MM.1S (cell line): ENCODE measurements at regions not wholly inside any gene's neighbourhood (a gene's known extent, or its start where the extent isn't known, plus 50 kb on each side); places are given as distances from the start of the nearest gene placed in this dataset.

Experiments
- DNase-seq: peaks from one replicate; pipeline ENCODE4 v3.0.0-alpha.2; 2015
- H2AFZ ChIP-seq: fragments of 300-600 bp; sonication (generic); 2 replicates; pipeline ENCODE4 v1.6.0; 2016; ENCODE audit warnings: antibody characterized with exemption, low read length
- H3F3A ChIP-seq: fragments of 300-600 bp; sonication (generic); 2 replicates; pipeline ENCODE4 v1.6.1; 2016; ENCODE audit warnings: mild to moderate bottlenecking, antibody characterized with exemption, low read length, moderate library complexity, mixed read lengths; ENCODE audit not compliant: insufficient read depth
- H3K27ac ChIP-seq: fragments of 300-600 bp; sonication (generic); 2 replicates; pipeline ENCODE4 v1.5.1; 2016; ENCODE audit warnings: mild to moderate bottlenecking, low read length
- H3K27me3 ChIP-seq: fragments of 300-600 bp; sonication (generic); replicated peaks from 2 replicates; pipeline ENCODE4 v1.6.0; 2016; ENCODE audit warnings: low read length; ENCODE audit not compliant: insufficient read depth
- H3K36me3 ChIP-seq: fragments of 300-600 bp; sonication (generic); replicated peaks from 2 replicates; pipeline ENCODE4 v1.6.1; 2016; ENCODE audit warnings: mild to moderate bottlenecking, low read length, mixed read lengths; ENCODE audit not compliant: insufficient read depth
- H3K4me1 ChIP-seq: fragments of 300-600 bp; sonication (generic); 2 replicates; pipeline ENCODE4 v1.6.1; 2016; ENCODE audit warnings: low read length, mixed read lengths
- H3K4me2 ChIP-seq: fragments of 300-600 bp; sonication (generic); 2 replicates; pipeline ENCODE4 v1.6.0; 2016; ENCODE audit warnings: low read depth, low read length
- H3K4me3 ChIP-seq: fragments of 300-600 bp; sonication (generic); 2 replicates; pipeline ENCODE4 v1.5.1; 2016; ENCODE audit warnings: low read length, mixed read lengths
- H3K79me2 ChIP-seq: fragments of 300-600 bp; sonication (generic); 2 replicates; pipeline ENCODE4 v1.6.1; 2016; ENCODE audit warnings: mixed run types, low read length, mixed read lengths
- H3K9ac ChIP-seq: fragments of 300-600 bp; sonication (generic); 2 replicates; pipeline ENCODE4 v1.6.1; 2016; ENCODE audit warnings: low read length, mixed read lengths
- H3K9me2 ChIP-seq: fragments of 300-600 bp; sonication (generic); replicated peaks from 2 replicates; pipeline ENCODE4 v1.6.1; 2016; ENCODE audit warnings: mild to moderate bottlenecking, low read length, mixed read lengths; ENCODE audit not compliant: insufficient read depth
- H3K9me3 ChIP-seq: fragments of 300-600 bp; sonication (generic); replicated peaks from 2 replicates; pipeline ENCODE4 v1.6.1; 2016; ENCODE audit warnings: mild to moderate bottlenecking, low read length, mixed read lengths; ENCODE audit not compliant: insufficient read depth
- H4K20me1 ChIP-seq: fragments of 300-600 bp; sonication (generic); 2 replicates; pipeline ENCODE4 v1.6.1; 2016; ENCODE audit warnings: mild to moderate bottlenecking, low read length, moderate library complexity, mixed read lengths; ENCODE audit not compliant: insufficient read depth
- EZH2 ChIP-seq: fragments of 300-600 bp; sonication (generic); optimal IDR thresholded peaks from 2 replicates; pipeline ENCODE3; 2017; ENCODE audit warnings: low read depth, mild to moderate bottlenecking, antibody characterized with exemption, low read length, mixed read lengths
- EZH2phosphoT487 ChIP-seq: fragments of 300-600 bp; sonication (generic); IDR thresholded peaks from 2 replicates; pipeline ENCODE4 v1.6.1; 2018; ENCODE audit warnings: antibody characterized with exemption, low read length
- TF ChIP-seq, protein P1 (sequence below): fragments of 300-600 bp; sonication (generic); IDR thresholded peaks from 2 replicates; pipeline ENCODE4 v1.5.1; 2016; ENCODE audit warnings: antibody characterized with exemption, low read length, mixed read lengths

DNA sequence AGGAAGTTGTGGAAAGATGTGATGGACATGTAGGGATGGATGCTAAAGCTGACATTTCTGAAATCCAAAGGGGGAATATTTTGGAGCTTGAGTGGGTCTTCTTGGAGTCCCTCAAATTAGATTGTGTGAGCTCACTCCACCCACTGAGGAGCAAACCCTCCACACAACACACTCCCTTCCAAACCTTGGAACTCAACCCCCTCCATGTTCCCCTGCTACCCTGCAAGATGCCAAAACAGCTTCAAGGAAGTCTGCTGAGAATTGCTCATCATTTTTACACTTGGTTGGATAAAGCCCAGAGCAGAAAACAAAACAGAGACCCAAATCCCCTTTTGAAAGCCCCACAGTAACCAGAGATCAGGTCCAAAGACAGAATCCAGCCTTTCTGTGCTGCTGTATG, 103.3 kb upstream of the ERCC4 start:
- H4K20me1 ChIP-seq = no peaks in the 10 kb centered on the region
- no peaks in the 10 kb centered on the region for H3K27me3 ChIP-seq
- H3K4me1 ChIP-seq = no peaks in the 10 kb centered on the region
- H3K36me3 ChIP-seq = no peaks in the 10 kb centered on the region
- no peaks in the 10 kb centered on the region for H3K79me2 ChIP-seq
- no peak overlapping the region for H3K9ac ChIP-seq
- TF ChIP-seq, protein P1, sequence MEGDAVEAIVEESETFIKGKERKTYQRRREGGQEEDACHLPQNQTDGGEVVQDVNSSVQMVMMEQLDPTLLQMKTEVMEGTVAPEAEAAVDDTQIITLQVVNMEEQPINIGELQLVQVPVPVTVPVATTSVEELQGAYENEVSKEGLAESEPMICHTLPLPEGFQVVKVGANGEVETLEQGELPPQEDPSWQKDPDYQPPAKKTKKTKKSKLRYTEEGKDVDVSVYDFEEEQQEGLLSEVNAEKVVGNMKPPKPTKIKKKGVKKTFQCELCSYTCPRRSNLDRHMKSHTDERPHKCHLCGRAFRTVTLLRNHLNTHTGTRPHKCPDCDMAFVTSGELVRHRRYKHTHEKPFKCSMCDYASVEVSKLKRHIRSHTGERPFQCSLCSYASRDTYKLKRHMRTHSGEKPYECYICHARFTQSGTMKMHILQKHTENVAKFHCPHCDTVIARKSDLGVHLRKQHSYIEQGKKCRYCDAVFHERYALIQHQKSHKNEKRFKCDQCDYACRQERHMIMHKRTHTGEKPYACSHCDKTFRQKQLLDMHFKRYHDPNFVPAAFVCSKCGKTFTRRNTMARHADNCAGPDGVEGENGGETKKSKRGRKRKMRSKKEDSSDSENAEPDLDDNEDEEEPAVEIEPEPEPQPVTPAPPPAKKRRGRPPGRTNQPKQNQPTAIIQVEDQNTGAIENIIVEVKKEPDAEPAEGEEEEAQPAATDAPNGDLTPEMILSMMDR = no peak
- TF ChIP-seq EZH2 = no peak
- TF ChIP-seq EZH2phosphoT487 = no peak
- no peak overlapping the region for H3K4me3 ChIP-seq
- no peak overlapping the region for H2AFZ ChIP-seq
- H3K27ac ChIP-seq = no peak overlapping the region
- no peaks in the 10 kb centered on the region for H3F3A ChIP-seq
- DNase-seq = no peak
- no peaks in the 10 kb centered on the region for H3K9me2 ChIP-seq
- no peaks in the 10 kb centered on the region for H3K9me3 ChIP-seq
- no peak overlapping the region for H3K4me2 ChIP-seq

DNA sequence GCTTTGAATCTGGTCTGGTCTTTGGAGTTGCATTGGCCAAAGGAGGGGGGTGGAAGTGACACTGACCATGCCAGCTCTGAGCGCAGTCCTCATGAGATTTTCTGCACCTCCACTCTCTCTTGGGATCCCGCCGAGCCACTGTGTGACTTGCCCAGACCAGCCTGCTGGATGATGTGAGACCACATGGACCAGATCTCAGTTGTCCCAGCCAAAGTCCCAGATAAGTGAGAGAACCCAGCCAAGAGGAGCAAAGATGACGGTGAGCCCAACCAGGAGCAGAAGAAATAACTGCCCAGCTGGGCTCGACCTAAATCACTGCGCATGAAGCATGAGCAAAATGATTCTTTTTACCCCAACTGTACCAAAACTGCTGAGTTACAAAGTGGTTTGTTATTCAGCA, 96.5 kb upstream of the ERCC4 start:
- Histone ChIP-seq H4K20me1 (no peaks in the 10 kb centered on the region), H3K79me2 (no peaks in the 10 kb centered on the region), H3K4me2 (no peak overlapping the region), H3K27me3 (no peaks in the 10 kb centered on the region), H3K9ac (no peak overlapping the region), H3K27ac (no peak overlapping the region), H2AFZ (no peak overlapping the region), H3F3A (no peaks in the 10 kb centered on the region), H3K9me2 (no peaks in the 10 kb centered on the region), H3K36me3 (no peaks in the 10 kb centered on the region), H3K9me3 (no peaks in the 10 kb centered on the region), H3K4me3 (no peak overlapping the region), H3K4me1 (no peaks in the 10 kb centered on the region)
- TF ChIP-seq EZH2 = no peak
- TF ChIP-seq, protein P1 = no peak
- TF ChIP-seq EZH2phosphoT487 = no peak
- DNase-seq = no peak

DNA sequence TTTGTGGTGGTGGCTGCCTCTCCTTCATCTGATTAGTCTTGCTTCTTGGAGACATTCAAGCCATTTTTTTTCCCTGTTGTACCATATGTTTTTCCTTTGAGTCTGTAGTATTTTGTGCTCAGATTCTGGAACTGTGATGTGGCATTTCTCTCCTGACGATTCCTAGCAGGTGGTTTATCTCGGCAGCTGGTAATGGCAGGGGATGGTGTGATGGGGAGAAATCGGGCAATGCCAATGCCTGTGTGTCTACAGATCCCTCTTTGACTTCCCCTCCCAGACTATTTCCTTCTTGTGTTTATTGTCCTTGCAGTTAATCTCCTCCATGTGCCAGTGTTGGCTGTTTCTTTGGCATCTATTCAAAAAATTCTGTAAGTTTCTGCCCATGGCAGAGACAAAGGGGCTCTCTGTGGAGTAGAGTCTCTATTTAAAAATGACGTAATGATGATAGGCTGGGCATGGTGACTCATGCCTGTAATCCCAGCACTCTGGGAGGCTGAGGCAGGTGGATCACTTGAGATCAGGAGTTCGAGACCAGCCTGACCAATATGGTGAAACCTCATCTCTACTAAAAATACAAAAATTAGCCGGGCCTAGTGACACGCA, 90.2 kb upstream of the ERCC4 start:
- TF ChIP-seq EZH2 (no peak), EZH2phosphoT487 (no peak)
- TF ChIP-seq, protein P1 = no peak
- Histone ChIP-seq H3K27me3 (no peaks in the 10 kb centered on the region), H4K20me1 (no peaks in the 10 kb centered on the region), H3K9me2 (no peaks in the 10 kb centered on the region), H3K27ac (no peak overlapping the region), H3K4me1 (peaks cover 13% of the 10 kb centered on the region), H3K79me2 (no peaks in the 10 kb centered on the region), H3K4me3 (no peak overlapping the region), H2AFZ (no peak overlapping the region), H3K36me3 (no peaks in the 10 kb centered on the region), H3K9ac (no peak overlapping the region), H3F3A (no peaks in the 10 kb centered on the region), H3K9me3 (no peaks in the 10 kb centered on the region), H3K4me2 (no peak overlapping the region)
- DNase-seq = no peak
